GM19438 (cell line): ENCODE measurements at regions not wholly inside any gene's neighbourhood (a gene's known extent, or its start where the extent isn't known, plus 50 kb on each side); places are given as distances from the start of the nearest gene placed in this dataset.
"Not testable (repeated sequence)": the region's sequence is repeated elsewhere in the genome, so short reads cannot be mapped to it uniquely, and the experiment has no call there.

Experiments
- ATAC-seq: cut with Tn5 transposase; IDR thresholded peaks from one replicate; pipeline ENCODE4 v1.9.1; 2021; ENCODE audit warnings: low read depth; ENCODE audit not compliant: unreplicated experiment

DNA sequence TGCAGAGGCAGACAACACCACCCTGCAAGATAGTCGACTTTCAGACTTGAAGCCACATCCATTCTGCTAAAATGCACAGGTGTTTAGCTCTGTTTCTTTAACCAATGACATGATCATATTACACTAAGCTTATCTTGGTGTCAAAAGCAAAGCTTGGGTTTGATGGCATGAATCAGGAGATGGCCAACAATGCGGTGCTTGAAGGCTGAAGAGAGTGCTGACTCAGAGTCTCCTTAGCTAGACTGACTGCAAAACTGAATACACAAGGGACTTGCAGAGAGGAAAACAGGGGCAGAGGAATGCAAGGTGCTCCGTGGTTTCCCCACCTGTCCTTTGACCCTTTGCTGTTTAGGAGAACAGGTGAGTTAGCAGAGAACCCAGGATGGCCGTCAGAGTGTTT is 262.6 kb downstream of the SIPA1L2 start:
- no peak for ATAC-seq

- ATAC-seq = no peak
These were observed 265.1 kb downstream of the SIPA1L2 start for GRCh38 chr1:232364654-232365382.

- ATAC-seq = no peak
These were observed 266.9 kb downstream of the SIPA1L2 start for GRCh38 chr1:232363008-232363407.

- no peak for ATAC-seq
These were observed 272.5 kb downstream of the SIPA1L2 start for GRCh38 chr1:232357416-232357815.

- no peak for ATAC-seq
These were observed 274.5 kb downstream of the SIPA1L2 start for GRCh38 chr1:232355162-232356006.

GRCh38 chr1:232353001-232353400 is 276.9 kb downstream of the SIPA1L2 start:
- ATAC-seq = no peak

DNA sequence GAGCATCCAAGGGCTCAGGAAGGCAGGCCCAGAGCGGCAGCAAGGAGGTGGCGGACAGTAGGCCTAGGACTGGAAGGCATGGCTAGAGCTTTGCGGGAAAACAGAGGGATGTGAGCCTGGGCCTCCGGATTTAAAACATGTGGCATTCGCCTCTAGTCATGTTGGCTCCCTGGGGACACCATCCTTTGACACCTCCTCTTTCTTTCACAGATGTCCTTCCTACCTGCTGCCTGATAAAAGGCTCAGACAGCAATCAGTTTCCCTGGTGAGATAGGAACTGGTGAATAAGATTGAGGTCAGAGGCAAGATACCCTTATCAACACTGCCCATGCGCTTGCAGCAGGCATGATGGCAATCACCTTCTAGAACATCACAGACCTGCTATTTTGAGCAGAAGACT is 277.6 kb downstream of the SIPA1L2 start:
- no peak for ATAC-seq

- no peak for ATAC-seq
These were observed 278.6 kb downstream of the SIPA1L2 start for GRCh38 chr1:232351335-232351734.

DNA sequence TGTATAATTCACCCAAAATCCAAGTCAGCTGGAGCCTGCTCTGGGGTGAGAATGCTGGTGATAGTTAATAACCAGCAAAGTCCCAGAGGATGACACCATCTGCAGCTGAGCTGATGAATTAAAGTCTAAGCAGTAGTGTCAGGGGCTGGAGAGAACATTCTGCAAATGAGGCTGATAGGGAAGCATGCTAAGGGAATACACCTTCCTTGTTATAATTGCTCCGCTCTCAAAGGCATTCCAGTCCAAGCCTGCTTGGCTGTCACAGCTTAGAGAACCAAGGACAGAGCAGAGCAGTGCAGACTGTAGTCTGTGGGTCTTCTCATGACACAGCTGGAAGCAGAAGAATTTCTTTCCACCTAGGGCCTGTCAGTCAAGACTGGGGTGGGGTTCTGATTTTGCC is 283.1 kb downstream of the SIPA1L2 start:
- no peak for ATAC-seq

GRCh38 chr1:232344791-232345399 is 285.0 kb downstream of the SIPA1L2 start:
- no peak for ATAC-seq

DNA sequence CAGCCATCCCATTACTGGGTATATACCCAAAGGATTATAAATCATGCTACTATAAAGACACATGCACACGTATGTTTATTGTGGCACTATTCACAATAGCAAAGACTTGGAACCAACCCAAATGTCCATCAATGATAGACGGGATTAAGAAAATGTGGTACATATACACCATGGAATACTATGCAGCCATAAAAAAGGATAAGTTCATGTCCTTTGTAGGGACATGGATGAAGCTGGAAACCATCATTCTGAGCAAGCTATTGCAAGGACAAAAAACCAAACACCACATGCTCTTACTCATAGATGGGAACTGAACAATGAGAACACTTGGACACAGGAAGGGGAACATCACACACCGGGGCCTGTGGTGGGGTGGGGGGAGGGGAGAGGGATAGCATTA is 285.7 kb downstream of the SIPA1L2 start:
- ATAC-seq = not testable (repeated sequence)

DNA sequence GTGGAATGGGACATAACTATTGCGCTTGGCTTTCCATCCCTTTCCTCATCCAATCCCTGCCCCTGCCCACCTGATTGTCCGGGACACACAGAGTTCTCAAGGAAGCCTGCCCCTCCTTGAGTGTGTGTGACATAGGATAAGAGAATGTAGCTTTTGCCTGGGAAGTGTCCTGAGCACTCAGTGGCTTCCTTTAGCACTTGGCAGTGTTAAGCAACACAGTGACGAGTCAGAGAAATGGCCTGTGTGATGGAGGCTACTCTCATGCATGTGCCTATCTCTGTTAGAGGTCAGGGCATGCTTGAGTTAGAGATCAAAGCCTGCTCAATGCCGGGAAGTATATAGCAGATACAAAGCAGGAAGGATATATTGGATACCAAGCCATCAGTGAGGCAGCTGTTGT is 289.5 kb downstream of the SIPA1L2 start:
- ATAC-seq = no peak

GRCh38 chr1:232339073-232339472 is 290.9 kb downstream of the SIPA1L2 start:
- no peak for ATAC-seq

GRCh38 chr1:232335741-232336293 is 294.1 kb downstream of the SIPA1L2 start:
- ATAC-seq = no peak

DNA sequence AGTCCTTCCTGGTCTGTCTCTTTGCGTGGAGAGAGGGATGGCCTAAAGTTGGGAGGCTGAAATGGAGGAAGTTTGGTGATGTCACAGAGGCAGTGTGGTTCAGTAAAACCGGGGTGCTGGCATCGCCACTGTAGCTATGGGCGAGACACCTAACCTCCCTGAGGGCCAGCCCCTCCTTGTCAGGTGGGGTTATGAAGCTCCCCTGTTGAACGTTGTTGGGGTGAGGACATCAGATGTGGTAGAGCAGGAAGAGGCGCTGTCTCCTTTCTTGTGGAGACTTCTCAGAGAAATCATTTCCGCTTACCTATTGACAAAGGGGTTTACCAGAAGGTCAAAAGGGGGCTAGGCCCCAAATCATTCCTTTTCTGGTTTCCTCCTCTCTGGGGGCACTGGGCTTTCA is 294.7 kb downstream of the SIPA1L2 start:
- ATAC-seq = no peak

- ATAC-seq = no peak
These were observed 295.1 kb downstream of the SIPA1L2 start for GRCh38 chr1:232334811-232335210.

GRCh38 chr1:232334246-232334645 is 295.7 kb downstream of the SIPA1L2 start:
- no peak for ATAC-seq

- ATAC-seq = no peak
These were observed 296.5 kb downstream of the SIPA1L2 start for GRCh38 chr1:232333419-232333767.

GRCh38 chr1:232332710-232333418 is 297.1 kb downstream of the SIPA1L2 start:
- ATAC-seq = not testable (repeated sequence)

DNA sequence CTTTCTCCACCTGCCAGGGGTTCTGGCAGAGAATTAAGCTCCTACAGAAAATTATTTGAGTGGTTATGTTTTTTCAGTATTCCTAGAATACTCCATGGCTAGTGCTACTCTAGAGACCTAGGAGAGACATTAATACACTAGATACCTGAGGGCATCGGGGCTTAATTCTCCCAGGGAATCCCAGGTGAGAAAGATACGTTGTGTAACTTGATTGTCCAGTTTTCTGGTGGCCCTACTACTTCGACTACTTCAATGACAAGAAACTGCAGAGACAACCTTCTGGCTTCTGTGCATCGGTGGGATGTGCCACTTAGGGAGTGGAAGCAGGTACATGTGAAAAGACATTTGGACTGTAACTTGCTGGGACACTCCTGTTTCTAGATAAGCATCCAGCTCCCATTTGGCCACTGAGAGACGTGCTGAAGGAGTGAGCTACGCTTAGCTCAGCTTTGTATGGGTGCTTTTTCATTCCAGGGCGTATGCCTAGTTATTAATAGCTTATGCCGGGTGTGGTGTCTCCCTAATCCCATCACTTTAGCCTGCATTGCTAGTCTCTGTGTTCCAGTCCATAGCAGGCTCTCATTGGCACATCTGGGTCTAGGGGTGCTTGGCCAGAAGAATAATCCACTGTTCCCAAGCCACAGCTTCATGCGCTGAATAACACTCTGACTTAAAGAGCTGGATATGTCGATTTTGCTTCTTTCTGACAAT is 300.7 kb downstream of the SIPA1L2 start:
- ATAC-seq = no peak
